ENCODE measurements at regions not wholly inside any gene's neighbourhood (a gene's known extent, or its start where the extent isn't known, plus 50 kb on each side); places are given as distances from the start of the nearest gene placed in this dataset.

- TF ChIP-seq CTCF (conservative IDR thresholded peaks at IDR 0.05; ENCODE audit: control insufficient read depth, insufficient read depth, low read depth, low read length), result no peak
- DNase-seq (ENCODE audit: low read depth), result no peak
- no peak overlapping the region for H3K4me3 ChIP-seq (ENCODE audit: control insufficient read depth, low read depth, low read length)
Observed at GRCh38 chr14:49203676-49204075, 382.5 kb downstream of the RPS29 start.

GRCh38 chr14:49199159-49199558, 387.0 kb downstream of the RPS29 start:
- no peak for TF ChIP-seq CTCF (conservative IDR thresholded peaks at IDR 0.05; ENCODE audit: control insufficient read depth, insufficient read depth, low read depth, low read length)

GRCh38 chr14:49196327-49196726, 389.9 kb downstream of the RPS29 start:
- no peak overlapping the region for H3K4me3 ChIP-seq (ENCODE audit: control insufficient read depth, low read depth, low read length)
- no peak for DNase-seq (ENCODE audit: low read depth)
- no peak for TF ChIP-seq CTCF (conservative IDR thresholded peaks at IDR 0.05; ENCODE audit: control insufficient read depth, insufficient read depth, low read depth, low read length)

More at GRCh38 chr14:49199159-49199558, 387.0 kb downstream of the RPS29 start:
- DNase-seq (ENCODE audit: low read depth), result no peak
- H3K4me3 ChIP-seq (ENCODE audit: control insufficient read depth, low read depth, low read length), result no peak overlapping the region

GRCh38 chr14:49194067-49194466, 392.1 kb downstream of the RPS29 start:
- no peak overlapping the region for H3K4me3 ChIP-seq (ENCODE audit: control insufficient read depth, low read depth, low read length)
- DNase-seq (ENCODE audit: low read depth), result no peak
- TF ChIP-seq CTCF (conservative IDR thresholded peaks at IDR 0.05; ENCODE audit: control insufficient read depth, insufficient read depth, low read depth, low read length), result no peak

GRCh38 chr14:49193332-49194065, 392.7 kb downstream of the RPS29 start:
- DNase-seq (ENCODE audit: low read depth), result no peak
- H3K4me3 ChIP-seq (ENCODE audit: control insufficient read depth, low read depth, low read length), result no peak overlapping the region
- no peak for TF ChIP-seq CTCF (conservative IDR thresholded peaks at IDR 0.05; ENCODE audit: control insufficient read depth, insufficient read depth, low read depth, low read length)

- H3K4me3 ChIP-seq (ENCODE audit: control insufficient read depth, low read depth, low read length), result no peak overlapping the region
- no peak for DNase-seq (ENCODE audit: low read depth)
- TF ChIP-seq CTCF (conservative IDR thresholded peaks at IDR 0.05; ENCODE audit: control insufficient read depth, insufficient read depth, low read depth, low read length), result no peak
Observed at GRCh38 chr14:49191380-49191779, 394.8 kb downstream of the RPS29 start.
